NCI-H2171 (cell line): ENCODE measurements at regions not wholly inside any gene's neighbourhood (a gene's known extent, or its start where the extent isn't known, plus 50 kb on each side); places are given as distances from the start of the nearest gene placed in this dataset.
"Not testable (repeated sequence)": the region's sequence is repeated elsewhere in the genome, so short reads cannot be mapped to it uniquely, and the experiment has no call there.

Experiments
- DNase-seq: peaks from one replicate; lab custom pipeline; 2025; lab: John Stamatoyannopoulos, UW

DNA sequence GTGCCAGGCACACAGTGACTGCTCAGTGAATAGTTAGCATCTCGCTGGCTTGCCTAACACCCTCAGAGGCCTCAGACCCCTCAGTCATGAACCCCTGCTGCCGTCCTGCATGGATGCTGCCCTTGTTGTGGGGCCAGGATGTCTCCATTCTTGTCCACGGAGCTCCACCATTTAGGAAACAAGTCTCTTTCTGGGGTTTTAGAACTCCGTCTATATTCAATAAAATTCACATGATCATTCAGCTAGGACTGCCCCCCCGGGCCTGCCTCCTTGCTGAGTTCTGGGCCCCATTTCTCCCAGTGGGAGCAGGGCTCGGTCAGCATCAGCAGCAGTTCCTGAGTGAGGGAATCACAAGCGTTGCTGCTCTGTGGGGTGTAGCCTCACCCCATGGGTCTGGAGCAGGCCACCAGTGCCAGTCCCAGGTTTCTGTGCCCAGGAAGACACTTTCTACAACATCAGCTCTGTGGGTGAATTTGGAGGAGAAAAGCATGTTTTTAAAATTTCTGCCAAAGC is 134.1 kb downstream of the RHOU start:
- DNase-seq, result no peak

DNA sequence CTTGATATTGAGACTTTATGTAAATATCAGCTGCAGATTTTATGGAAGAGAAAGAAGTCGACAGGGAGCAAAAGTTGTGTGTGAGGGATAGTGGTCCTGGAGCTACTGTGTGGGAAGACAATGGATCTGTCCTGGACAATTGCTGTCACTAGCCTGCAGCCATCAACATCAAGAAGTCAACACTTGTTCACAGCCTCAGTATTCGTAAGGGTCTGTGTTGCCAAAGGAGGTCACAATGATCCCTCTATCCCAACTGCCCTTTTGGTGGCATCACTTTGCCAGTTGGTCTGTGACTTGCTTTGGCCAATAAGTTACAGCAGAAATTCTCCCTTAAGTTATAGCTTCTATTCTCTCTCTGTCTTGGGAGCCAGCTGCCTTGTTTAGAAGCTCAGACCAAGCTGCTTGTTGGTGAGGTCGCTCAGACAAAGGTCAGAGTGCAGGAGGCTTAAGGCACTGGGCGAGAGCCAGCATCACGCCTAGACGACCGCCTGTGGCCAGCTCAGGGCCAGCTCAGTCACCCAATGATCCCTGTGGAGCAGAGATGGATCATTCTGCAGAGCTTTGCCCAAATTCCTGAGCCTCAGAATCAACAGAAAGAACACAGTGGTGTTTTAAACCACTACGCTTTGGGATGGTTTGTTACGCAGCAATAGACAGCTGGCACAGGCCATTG is 134.9 kb downstream of the RHOU start:
- DNase-seq, result no peak

DNA sequence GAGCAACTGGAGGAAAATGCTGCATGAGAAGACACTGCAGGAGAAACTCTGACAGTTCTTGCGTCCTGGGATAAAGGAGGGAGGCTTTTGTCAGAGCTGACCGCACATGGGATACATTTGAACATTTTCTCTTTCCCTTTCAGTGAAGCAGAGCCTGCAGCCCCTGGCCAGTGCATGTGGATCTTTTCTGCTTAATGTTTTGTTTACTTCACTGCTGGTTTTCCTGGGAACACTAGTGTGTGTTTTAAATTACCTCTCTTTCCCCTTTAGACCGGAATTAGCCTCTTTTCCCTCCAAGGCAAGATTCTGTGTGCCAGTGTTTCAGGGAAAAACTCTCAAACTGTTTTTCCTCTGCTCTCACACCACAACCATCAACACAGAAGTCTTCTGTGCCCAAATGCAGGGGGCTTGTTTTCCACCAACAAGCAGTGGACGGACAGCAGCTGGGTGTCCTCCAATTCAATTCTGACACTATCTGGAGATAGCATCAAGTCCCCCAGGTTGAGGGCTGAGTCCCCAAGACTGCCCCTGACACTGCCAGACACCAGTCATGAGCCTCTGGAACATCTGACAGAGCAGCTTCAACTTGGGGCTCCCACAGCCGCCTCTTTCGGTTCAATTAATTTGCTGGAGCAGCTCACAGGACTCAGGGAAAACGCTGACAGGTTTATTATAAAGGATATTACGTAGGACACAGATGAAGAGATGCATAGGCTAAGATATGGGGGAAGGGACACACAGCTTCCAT is 136.2 kb downstream of the RHOU start:
- DNase-seq, result no peak

DNA sequence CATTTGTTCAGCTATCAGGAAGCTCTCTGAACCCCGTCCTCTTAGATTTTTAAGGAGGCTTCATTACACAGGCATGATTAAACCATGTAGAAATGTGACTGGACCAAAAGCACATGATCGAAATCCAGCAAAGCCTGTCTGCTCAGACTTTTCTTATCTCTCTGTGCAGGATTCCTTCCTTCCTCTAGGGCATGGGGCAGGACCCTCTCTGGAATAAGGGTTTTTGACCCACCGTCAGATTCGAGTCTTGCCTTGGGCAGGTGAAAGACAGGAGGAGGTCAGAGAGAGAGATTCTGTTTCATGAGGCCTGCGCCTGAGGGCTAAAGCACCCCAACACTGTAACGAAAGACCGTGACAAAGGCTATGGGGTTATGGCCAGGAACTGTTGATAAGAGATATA is 136.8 kb downstream of the RHOU start:
- DNase-seq, result no peak

DNA sequence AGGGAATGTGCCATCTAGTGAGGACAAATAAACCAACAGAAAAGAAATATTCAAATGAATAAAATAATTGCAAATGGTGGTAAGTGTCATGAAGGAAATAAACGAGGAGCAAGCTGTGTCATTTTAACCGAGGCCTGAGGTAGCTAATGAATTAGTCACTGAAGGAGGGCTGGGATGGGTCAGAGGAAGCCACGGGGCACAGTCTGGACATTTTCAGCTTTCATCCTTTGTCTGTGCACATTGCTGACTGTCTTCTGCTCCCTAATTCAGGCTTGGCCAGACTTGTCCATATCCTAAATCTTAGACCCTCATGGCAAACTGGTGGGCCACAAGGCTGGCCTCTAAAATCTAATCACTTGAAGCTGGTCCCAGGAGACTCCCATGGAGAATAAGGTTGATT is 138.4 kb downstream of the RHOU start:
- DNase-seq, result no peak

DNA sequence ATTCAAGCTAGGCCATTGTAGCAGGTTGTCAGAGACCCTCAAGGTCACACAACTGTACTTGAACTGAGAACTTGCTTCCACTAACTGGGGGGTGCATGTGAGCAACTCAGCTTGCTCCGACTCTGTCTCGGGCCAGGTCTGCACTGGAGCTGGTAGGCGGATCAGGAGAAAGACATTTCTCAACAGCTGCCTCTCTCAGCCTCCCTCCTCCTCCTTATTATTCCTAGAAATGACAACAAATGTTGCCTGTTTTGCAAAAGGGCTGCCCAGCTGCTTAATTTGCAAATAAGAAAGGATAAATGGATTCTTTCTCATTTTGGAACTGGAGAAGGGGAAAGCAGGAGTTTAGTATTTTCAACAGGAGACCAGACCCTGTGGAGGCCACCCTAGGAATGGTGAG is 140.5 kb downstream of the RHOU start:
- no peak for DNase-seq

DNA sequence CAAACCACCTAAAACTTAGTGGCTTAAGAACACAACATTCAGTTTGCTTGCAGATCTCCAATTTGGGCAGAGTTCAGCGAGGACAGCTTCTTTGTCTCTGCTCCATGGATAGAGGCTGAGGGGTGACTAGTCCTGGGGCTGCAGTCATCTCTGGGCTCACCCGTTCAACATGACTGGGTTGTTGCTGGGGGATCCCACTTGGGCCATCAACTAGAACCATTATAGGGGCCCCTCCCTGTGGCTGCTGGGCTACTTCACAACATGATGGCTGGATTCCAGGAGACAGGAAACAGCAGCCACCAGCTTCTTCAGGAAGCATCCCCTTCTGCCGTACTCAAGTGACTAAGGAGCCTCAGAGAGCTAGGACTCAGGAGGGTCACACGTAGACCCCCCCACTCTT is 140.9 kb downstream of the RHOU start:
- DNase-seq, result no peak

DNA sequence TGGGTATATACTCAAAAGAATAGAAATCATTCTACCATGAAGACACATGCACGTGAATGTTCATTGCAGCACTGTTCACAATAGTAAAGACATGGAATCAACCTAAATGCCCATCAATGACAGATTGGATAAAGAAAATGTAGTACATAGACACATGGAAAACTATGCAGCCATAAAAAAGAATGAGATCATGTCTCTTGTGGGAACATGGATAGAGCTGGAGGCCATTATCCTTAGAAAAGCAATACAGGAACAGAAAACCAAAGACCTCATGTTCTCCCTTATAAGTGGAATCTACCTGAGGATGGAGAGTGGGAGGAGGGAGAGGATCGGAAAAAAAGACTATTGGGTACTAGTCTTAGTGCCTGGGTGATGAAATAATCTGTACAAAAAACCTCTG is 143.9 kb downstream of the RHOU start:
- DNase-seq, result no peak

DNA sequence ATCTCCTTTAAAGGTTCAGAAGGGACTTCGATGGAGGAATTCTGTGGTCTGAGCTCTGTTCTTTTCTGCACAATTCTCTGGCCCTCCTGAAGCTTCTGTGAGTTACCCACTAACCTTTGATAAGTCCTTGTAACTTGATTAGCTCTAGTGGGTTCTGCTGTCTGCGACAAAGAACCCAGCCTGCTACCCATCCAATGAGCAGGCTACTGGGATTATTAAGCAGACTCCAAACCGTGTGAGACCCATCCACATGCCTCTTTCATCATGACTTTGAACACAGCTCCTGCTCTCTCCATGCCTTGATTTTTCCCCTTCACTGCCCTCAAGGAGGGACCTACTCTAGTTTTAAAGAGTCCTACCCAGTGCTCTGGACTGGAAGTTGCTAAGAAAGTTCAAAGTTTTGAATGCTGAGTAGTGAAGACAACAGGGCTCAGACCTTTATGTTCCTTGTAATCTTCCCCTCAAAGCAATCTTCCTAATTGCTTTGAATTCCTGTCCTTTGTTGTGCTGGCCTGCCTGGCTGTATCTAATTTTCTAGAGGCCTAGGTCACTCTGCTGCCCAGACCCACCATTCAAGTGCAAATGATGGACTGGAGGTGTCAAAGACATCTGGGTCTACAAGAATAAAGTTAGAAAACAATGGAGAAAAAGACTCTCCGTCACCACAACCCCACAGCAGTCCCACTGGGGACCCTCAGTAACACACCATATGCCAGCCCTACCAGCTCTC is 146.9 kb downstream of the RHOU start:
- DNase-seq, result no peak

DNA sequence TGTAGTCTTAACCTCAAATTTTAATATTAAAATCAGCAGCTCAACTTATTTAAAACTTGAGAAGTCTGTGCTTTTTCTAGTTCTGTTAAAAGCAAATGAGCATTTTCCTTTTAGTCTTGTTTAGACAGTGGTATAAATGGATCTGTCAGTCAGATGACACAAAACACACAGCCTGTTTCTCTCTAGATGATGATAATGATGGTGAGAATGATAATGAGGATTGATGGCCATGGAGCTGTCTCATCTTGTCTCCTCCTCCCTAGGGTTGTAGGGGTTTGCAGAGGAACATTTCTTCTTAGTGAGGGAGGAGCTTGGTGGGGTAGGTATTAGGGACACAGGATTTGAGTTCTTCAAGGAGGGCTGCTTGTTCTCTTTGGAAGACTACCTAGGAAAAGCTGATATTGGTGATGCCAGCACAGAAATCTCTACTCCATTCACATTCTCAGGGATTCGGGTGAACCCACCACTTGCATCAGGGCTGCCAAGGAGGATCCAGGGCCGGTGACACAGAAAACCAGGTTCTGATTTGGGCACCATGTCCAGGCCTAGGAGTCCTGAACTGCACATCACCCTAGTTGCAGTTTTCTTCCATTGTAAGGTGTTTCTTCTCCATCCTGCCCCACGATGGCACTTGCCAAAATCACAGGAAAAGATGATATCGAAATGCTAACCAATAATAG is 147.6 kb downstream of the RHOU start:
- DNase-seq, result no peak

DNA sequence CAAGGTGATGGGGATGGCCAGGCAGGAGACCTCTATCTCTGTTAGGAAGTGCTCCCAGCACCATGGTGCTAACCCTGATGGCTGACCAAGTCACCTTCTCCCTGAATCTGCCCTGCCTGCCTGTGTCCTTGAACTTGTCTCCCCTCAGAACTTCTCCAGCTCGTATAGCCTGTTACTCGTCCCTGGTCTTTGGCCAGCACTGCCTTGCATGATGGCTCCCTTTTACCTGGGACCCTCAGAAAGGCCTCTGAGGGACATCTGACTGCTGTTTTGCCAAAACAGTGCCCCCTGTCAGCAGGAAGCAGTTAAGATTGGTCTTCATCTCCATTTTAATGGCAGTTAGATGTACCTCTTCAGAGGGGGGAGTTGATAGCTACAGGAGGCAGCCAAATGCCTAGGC is 148.3 kb downstream of the RHOU start:
- DNase-seq, result no peak

DNA sequence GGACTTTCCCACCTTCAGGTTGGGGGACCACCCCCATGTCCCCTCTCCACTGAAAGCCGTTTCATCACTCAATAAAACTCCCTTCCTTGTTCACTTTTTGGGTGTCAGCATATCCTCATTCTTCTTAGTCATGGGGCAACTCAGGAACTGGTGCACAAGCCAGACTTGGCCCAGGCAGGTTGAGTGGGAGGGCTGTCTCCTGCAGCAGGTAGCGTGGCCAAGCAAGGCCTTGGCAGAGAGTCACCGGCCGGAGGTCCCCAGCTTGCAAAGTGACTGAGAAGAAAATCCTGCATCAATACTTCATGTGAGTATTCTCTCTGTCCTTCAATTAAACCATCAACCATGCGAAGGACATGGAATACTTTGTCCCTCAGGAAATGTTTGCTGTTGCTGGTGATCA is 148.9 kb downstream of the RHOU start:
- no peak for DNase-seq

DNA sequence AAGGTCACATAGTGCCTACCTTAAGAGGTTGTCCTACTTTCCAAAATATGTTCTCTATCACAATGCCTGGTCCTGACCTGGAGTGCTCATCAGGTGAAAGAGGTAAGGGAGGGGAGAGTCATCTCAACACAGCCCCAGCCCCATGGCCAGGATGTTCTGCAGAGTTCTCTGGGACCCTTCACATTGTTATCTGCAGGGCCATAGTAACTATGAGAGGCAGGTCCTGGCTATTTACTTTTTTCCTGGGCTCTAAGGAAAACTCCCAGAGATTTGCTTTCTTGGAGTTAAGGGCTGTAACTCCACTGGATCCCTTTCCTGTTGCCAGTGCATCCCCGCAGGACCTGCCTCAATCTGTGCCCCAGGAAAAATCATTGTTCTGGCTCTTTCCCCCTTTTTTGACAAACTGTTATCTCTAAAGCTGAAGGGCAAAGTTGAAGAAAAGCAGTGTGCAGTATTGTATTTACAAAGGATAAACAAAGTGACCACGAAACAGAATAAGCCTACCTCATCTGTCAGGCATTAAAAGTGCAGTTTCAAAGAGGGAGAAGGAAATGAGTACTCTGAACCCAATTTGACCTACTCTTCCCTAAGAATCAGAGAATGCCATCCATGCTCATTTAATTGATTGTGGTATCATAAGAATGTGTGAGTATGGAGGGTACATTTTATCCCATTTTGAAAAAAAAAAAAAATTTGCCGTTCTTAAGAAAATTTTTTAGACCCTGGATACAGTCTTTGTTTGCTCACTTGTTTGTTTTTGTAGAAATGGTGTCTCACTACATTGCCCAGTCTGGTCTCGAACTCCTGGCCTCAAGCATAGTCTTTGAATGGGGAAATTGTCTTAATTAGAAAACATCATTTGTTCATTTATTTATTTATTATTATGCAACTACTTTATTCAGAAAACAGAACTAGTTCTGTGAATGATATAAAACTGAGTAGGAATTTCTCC is 149.6 kb downstream of the RHOU start:
- no peak for DNase-seq

DNA sequence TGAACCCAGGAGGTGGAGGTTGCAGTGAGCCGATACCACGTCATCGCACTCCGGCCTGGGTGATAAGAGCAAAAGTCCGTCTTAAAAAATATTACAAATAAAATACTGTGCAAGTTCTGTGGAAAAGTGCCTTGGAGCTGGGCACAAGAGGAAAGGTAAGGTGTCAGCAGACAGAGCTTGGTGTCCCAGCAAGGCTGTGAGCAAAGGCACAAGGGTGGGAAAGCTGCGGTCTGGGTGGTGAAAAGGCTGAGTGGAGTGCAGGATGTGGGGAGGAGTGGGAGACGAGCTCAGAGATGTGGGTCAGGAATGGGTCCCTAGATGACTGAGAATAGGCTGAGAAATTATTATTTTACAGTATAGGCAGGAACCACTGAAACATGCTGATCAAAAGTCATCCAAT is 150.6 kb downstream of the RHOU start:
- DNase-seq, result no peak

DNA sequence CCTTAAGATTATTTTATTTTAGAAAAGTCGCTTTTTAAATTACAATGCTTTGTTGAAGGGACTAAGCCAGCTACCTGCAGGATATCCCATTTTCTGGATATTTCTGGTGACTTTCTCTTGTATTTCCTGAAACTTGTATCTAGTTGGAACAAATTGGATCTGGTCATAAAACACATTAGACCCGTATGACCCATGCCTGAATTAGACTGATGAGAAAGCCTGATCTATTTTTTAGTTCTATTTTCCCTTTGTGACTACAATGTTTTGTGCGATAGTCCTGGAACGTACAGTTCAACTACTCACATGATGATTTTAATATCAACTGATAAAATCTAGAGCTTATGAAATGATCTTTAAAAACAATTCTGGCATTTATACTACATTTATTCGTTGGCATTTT is 151.8 kb downstream of the RHOU start:
- no peak for DNase-seq

DNA sequence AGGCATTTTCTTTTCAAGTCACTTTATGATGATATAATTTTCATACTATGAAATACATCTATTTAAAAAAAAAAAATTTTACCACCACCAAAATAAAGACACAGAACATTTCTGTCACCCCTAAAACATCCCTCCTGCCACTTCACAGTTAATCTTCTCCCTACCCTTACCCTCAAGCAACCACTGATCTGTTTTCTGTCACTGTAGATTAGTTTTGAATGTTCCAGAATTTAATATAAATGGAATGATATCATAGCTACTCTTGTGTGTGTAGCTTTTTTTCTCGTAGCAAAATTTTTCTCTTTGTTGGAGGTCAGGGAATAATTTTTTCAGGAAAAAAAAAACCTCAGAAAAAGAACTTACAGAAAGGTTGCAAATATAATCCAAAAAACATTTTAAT is 152.7 kb downstream of the RHOU start:
- DNase-seq, result no peak

DNA sequence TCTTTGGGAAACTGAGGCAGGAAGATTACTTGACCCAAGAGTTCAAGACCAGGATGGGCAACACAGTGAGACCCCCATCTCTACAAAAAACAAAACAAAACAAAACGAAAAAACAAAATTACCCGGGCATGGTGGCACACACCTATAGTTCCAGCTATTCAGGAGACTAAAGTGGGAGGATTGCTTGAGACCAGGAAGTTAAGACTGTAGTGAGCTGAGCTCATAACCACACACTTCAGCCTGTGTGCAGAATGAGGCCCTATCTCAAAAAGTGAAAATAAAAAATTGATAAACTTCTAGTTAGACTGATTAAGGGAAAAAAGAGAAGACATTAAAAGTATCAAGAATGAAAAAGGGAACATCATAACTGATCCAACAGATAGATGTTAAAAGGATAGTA is 154.0 kb downstream of the RHOU start:
- DNase-seq, result no peak

DNA sequence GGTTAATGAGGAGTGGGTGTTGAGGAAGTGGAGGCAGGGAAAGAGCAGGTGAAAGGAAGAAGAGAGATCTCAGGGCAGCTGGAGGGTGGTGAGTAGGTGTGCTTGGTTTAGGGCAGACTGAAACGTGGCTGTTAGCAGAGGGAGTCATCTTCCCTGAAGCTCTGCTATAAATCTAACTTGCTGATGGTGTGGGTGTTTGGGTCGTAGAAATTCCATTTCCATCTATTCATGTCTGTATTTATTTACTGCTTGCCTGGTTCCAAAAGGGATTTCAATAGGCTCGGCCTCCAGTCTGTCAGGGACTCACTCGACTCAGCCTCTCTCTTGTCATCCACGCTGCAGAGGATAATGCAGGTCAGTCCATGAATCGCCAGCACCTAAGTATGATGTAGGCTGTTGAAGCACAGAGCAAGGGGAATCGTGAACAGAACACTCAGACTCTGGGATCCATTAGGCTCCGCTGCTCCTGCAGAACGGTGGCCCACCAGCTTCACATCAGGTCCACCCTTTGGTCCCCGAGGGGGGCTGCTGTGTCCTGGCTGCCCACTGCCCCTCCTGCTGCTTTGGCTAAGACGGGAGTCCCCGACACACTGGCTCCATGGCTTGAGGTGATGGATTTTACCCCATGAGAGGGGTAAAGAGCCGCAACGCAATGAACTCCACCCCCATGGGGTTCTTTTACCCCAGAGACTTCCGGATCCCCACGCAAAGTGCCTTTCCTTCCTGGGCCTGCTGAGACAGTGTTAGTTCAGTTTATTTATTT is 156.2 kb downstream of the RHOU start:
- DNase-seq, result no peak

DNA sequence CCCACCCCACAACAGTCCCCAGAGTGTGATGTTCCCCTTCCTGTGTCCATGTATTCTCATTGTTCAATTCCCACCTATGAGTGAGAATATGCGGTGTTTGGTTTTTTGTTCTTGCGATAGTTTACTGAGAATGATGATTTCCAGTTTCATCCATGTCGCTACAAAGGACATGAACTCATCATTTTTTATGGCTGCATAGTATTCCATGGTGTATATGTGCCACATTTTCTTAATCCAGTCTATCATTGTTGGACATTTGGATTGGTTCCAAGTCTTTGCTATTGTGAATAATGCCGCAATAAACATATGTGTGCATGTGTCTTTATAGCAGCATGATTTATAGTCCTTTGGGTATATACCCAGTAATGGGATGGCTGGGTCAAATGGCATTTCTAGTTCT is 156.9 kb downstream of the RHOU start:
- not testable (repeated sequence) for DNase-seq

DNA sequence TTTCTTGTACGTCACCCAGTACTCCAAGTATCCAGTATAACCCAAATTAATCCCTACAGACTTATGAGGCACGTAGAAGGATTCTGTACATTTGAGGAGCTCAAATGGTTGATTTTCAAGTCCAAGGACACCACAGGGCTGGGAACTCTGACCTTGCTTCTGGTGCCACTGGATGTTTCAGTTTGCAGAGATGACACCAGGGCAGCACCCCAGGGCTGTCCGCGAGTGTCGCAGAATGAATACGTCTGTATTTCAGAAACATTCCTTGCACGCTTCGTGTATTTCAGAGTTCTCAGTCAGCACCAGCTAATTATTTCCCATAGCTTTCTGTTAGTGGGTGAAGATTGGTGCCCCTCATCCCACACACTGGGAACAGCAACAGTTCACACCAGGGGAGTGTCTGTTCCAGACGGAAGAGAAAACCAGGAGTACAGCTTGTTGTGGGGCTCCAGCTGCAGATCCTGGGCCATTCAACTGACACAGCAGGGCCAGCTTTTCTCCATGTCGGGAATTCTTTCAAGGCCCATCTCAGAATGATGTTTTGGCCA is 159.2 kb downstream of the RHOU start:
- no peak for DNase-seq
